H1 (cell line): ENCODE measurements at regions not wholly inside any gene's neighbourhood (a gene's known extent, or its start where the extent isn't known, plus 50 kb on each side); places are given as distances from the start of the nearest gene placed in this dataset.

Source experiments
- CTCF ChIA-PET: fragments of 300-600 bp; sonication (Branson Sonifier 250); formaldehyde crosslinking; loops from one replicate; lab custom pipeline; 2021; ENCODE audit not compliant: partially characterized antibody; lab: Charles Lee
- POLR2A ChIA-PET: fragments of 300-600 bp; sonication (Branson Sonifier 250); formaldehyde crosslinking; loops from one replicate; lab custom pipeline; 2021; ENCODE audit warnings: inconsistent platforms; ENCODE audit not compliant: partially characterized antibody; lab: Charles Lee
- DNase-seq, 2 experiments: peaks; one replicate each; pipeline versions ENCODE4 v3.0.0 to v3.0.0-alpha.2; 2010 to 2022; ENCODE audit warnings: low spot score in 2 of 2, low read depth in 1 of 2, mixed read lengths in 1 of 2
- FAIRE-seq: peaks from 2 replicates; lab custom pipeline; 2011; peaks lifted over from hg19 to GRCh38; lab: Jason Lieb, UNC
- H2AFZ ChIP-seq: 2 replicates; pipeline ENCODE4 v1.8.1; 2012; ENCODE audit warnings: low read length, inconsistent platforms
- H2AK5ac ChIP-seq: 2 replicates; pipeline ENCODE4 v1.6.1; 2013; ENCODE audit warnings: low read depth, low read length
- H2BK120ac ChIP-seq: replicated peaks from 2 replicates; pipeline ENCODE3; 2013; ENCODE audit warnings: low read depth, low read length, inconsistent platforms
- H2BK12ac ChIP-seq: 2 replicates; pipeline ENCODE4 v1.6.1; 2013; ENCODE audit warnings: low read depth, low read length
- H2BK15ac ChIP-seq: 2 replicates; pipeline ENCODE4 v1.6.1; 2013; ENCODE audit warnings: low read length
- H2BK20ac ChIP-seq: 2 replicates; pipeline ENCODE4 v1.6.1; 2013; ENCODE audit warnings: low read length
- H2BK5ac ChIP-seq: 2 replicates; pipeline ENCODE4 v1.6.1; 2013; ENCODE audit warnings: low read depth, low read length
- H3K14ac ChIP-seq: 2 replicates; pipeline ENCODE4 v1.6.1; 2013; ENCODE audit warnings: inconsistent platforms; ENCODE audit not compliant: insufficient read length
- H3K18ac ChIP-seq: 2 replicates; pipeline ENCODE4 v1.6.1; 2013; ENCODE audit warnings: low read length; ENCODE audit errors: extremely low read depth
- H3K23ac ChIP-seq: 2 replicates; pipeline ENCODE4 v1.6.1; 2013; ENCODE audit warnings: inconsistent platforms; ENCODE audit not compliant: insufficient read length
- H3K23me2 ChIP-seq: 2 replicates; pipeline ENCODE4 v1.6.1; 2013; ENCODE audit warnings: low read depth, low read length
- H3K27ac ChIP-seq: 2 replicates; pipeline ENCODE4 v1.6.1; 2011; ENCODE audit warnings: low read depth, low read length, inconsistent platforms
- H3K27me3 ChIP-seq, 4 experiments: replicated peaks in 1 of 4; 1 replicate in 1 of 4; 2 replicates in 3 of 4; pipeline versions ENCODE4 v1.6.1 to v1.8.1; 2011 to 2013; ENCODE audit warnings: low read length in 3 of 4, mild to moderate bottlenecking in 3 of 4, inconsistent platforms in 2 of 4, mixed read lengths in 2 of 4, moderate library complexity in 1 of 4; ENCODE audit not compliant: control insufficient read depth in 3 of 4, insufficient read depth in 3 of 4; ENCODE audit errors: extremely low read depth in 1 of 4
- H3K36me3 ChIP-seq, 4 experiments: 2 replicates each; pipeline versions ENCODE4 v1.6.1 to v1.8.1; 2011 to 2013; ENCODE audit warnings: mild to moderate bottlenecking in 4 of 4, low read length in 3 of 4, moderate library complexity in 2 of 4, control low read depth in 1 of 4, inconsistent platforms in 1 of 4; ENCODE audit not compliant: insufficient read depth in 4 of 4, control insufficient read depth in 2 of 4
- H3K4ac ChIP-seq: replicated peaks from 2 replicates; pipeline ENCODE3; 2013; ENCODE audit warnings: low read length, low read depth, mixed read lengths, inconsistent platforms; ENCODE audit not compliant: insufficient read length
- H3K4me1 ChIP-seq, 4 experiments: replicated peaks in 1 of 4; 1 replicate in 1 of 4; 2 replicates in 3 of 4; pipeline versions ENCODE4 v1.6.1 to v1.8.1; 2011 to 2013; ENCODE audit warnings: low read length in 3 of 4, inconsistent platforms in 2 of 4, mixed read lengths in 1 of 4; ENCODE audit not compliant: insufficient read depth in 4 of 4, control insufficient read depth in 3 of 4
- H3K4me2 ChIP-seq, 2 experiments: 2 replicates each; pipeline versions ENCODE4 v1.6.1 to v1.8.1; 2011 to 2013; ENCODE audit warnings: low read depth in 2 of 2, low read length in 2 of 2, control low read depth in 1 of 2, inconsistent platforms in 1 of 2, mild to moderate bottlenecking in 1 of 2; ENCODE audit not compliant: insufficient read depth in 1 of 2
- H3K4me3 ChIP-seq, 4 experiments: fragments of 200-600, 300-600 bp in 1 of 4; sonication (generic), shearing (Covaris generic), sonication (Bioruptor Twin) in 1 of 4; 2 replicates each; pipeline versions ENCODE4 v1.5.1 to v1.8.1; 2011 to 2016; ENCODE audit warnings: low read length in 4 of 4, low read depth in 3 of 4, control low read depth in 2 of 4, inconsistent platforms in 2 of 4, mild to moderate bottlenecking in 2 of 4, mixed read lengths in 1 of 4, moderate library complexity in 1 of 4; ENCODE audit not compliant: insufficient read depth in 2 of 4; ENCODE audit errors: extremely low read depth in 1 of 4
- H3K56ac ChIP-seq: replicated peaks from 2 replicates; pipeline ENCODE3; 2013; ENCODE audit warnings: low read depth, mild to moderate bottlenecking, mixed read lengths, low read length, inconsistent platforms; ENCODE audit not compliant: insufficient read length
- H3K79me1 ChIP-seq: 2 replicates; pipeline ENCODE4 v1.6.1; 2013; ENCODE audit warnings: low read depth, low read length, control low read depth
- H3K79me2 ChIP-seq, 2 experiments: 2 replicates each; pipeline versions ENCODE4 v1.6.1 to v1.8.1; 2012 to 2013; ENCODE audit warnings: low read length in 2 of 2, mild to moderate bottlenecking in 2 of 2, inconsistent platforms in 1 of 2; ENCODE audit not compliant: insufficient read depth in 2 of 2, control insufficient read depth in 1 of 2
- H3K9ac ChIP-seq, 4 experiments: replicated peaks in 1 of 4; 1 replicate in 1 of 4; 2 replicates in 3 of 4; pipeline versions ENCODE4 v1.6.1 to v1.8.1; 2011 to 2013; ENCODE audit warnings: low read depth in 3 of 4, low read length in 3 of 4, control low read depth in 2 of 4, mild to moderate bottlenecking in 2 of 4, moderate library complexity in 2 of 4, inconsistent platforms in 1 of 4; ENCODE audit errors: extremely low read depth in 1 of 4
- H3K9me3 ChIP-seq, 2 experiments: 2 replicates each; pipeline versions ENCODE4 v1.6.1 to v1.8.1; 2012 to 2013; ENCODE audit warnings: mild to moderate bottlenecking in 2 of 2, moderate library complexity in 2 of 2, control low read depth in 1 of 2, inconsistent platforms in 1 of 2, low read depth in 1 of 2, low read length in 1 of 2, mixed read lengths in 1 of 2; ENCODE audit not compliant: insufficient read depth in 2 of 2
- H4K20me1 ChIP-seq, 2 experiments: replicated peaks in 1 of 2; 2 replicates each; pipeline versions ENCODE3 to v1.8.1; 2011 to 2013; ENCODE audit warnings: inconsistent platforms in 2 of 2, low read length in 2 of 2, mild to moderate bottlenecking in 1 of 2; ENCODE audit not compliant: insufficient read depth in 2 of 2, control insufficient read depth in 1 of 2
- H4K5ac ChIP-seq: 2 replicates; pipeline ENCODE4 v1.6.1; 2013; ENCODE audit warnings: low read length, low read depth, mixed read lengths, inconsistent platforms; ENCODE audit not compliant: insufficient read length
- H4K8ac ChIP-seq: 2 replicates; pipeline ENCODE4 v1.8.0; 2013; ENCODE audit warnings: mild to moderate bottlenecking, moderate library complexity, low read length, inconsistent platforms; ENCODE audit not compliant: insufficient read depth; ENCODE audit errors: extremely low read depth
- H4K91ac ChIP-seq: replicated peaks from 2 replicates; pipeline ENCODE3; 2013; ENCODE audit warnings: low read length, mixed read lengths, inconsistent platforms; ENCODE audit not compliant: insufficient read length
- CBX8 ChIP-seq: fragments of 300-800, 300-1000 bp; sonication (generic); IDR thresholded peaks from 2 replicates; pipeline ENCODE4 v1.7.1; 2016; ENCODE audit warnings: low read depth, low read length, borderline replicate concordance
- CHD2 ChIP-seq: IDR thresholded peaks from 2 replicates; pipeline ENCODE4 v1.6.1; 2012; ENCODE audit warnings: low read length, improper control_type of control experiment
- FOSL1 ChIP-seq: IDR thresholded peaks from 2 replicates; pipeline ENCODE4 v1.6.1; 2011; ENCODE audit warnings: mild to moderate bottlenecking, low read depth, low read length, moderate library complexity; ENCODE audit not compliant: insufficient read depth
- GABPA ChIP-seq: IDR thresholded peaks from 2 replicates; pipeline ENCODE4 v1.6.1; 2011; ENCODE audit warnings: mild to moderate bottlenecking, low read length, moderate library complexity, borderline replicate concordance; ENCODE audit not compliant: insufficient read depth
- RFX5 ChIP-seq: IDR thresholded peaks from 2 replicates; pipeline ENCODE4 v1.6.1; 2011; ENCODE audit warnings: low read depth, low read length, improper control_type of control experiment, borderline replicate concordance
- SAP30 ChIP-seq: fragments of 300-600 bp; sonication (generic); IDR thresholded peaks from 2 replicates; pipeline ENCODE4 v1.7.1; 2012; ENCODE audit warnings: low read length, moderate library complexity, mild to moderate bottlenecking, inconsistent platforms; ENCODE audit not compliant: insufficient read depth, insufficient replicate concordance
- SP2 ChIP-seq: IDR thresholded peaks from 2 replicates; pipeline ENCODE4 v1.6.1; 2012; ENCODE audit warnings: mild to moderate bottlenecking, low read length, inconsistent platforms
- TEAD4 ChIP-seq: IDR thresholded peaks from 2 replicates; pipeline ENCODE4 v1.6.1; 2012; ENCODE audit warnings: low read depth, low read length, inconsistent platforms, mixed read lengths
- WGBS, 2 experiments: shearing (Covaris generic) in 1 of 2; methylation state at CpG; one replicate each; pipeline versions ENCODE4 v1.1.6 to v1.1.7; 2013 to 2015; ENCODE audit warnings: low lambda C conversion rate in 2 of 2, mixed read lengths in 2 of 2, inconsistent platforms in 1 of 2, low coverage in 1 of 2, missing lambda C conversion rate in 1 of 2; ENCODE audit not compliant: insufficient replicate concordance in 2 of 2, insufficient coverage in 1 of 2, insufficient read length in 1 of 2; ENCODE audit errors: extremely low coverage in 1 of 2, missing lambda C conversion rate in 1 of 2; 5-methylcytosine and 5-hydroxymethylcytosine counted together
- TF ChIP-seq, protein P1 (sequence below), 3 experiments: IDR thresholded peaks; 1 replicate in 2 of 3; 2 replicates in 1 of 3; pipeline versions ENCODE4 v1.5.1 to v1.6.1; 2011; ENCODE audit warnings: low read length in 3 of 3, mild to moderate bottlenecking in 3 of 3, inconsistent platforms in 2 of 3, low read depth in 1 of 3, moderate library complexity in 1 of 3; ENCODE audit not compliant: insufficient read depth in 1 of 3; ENCODE audit errors: control extremely low read depth in 1 of 3

DNA sequence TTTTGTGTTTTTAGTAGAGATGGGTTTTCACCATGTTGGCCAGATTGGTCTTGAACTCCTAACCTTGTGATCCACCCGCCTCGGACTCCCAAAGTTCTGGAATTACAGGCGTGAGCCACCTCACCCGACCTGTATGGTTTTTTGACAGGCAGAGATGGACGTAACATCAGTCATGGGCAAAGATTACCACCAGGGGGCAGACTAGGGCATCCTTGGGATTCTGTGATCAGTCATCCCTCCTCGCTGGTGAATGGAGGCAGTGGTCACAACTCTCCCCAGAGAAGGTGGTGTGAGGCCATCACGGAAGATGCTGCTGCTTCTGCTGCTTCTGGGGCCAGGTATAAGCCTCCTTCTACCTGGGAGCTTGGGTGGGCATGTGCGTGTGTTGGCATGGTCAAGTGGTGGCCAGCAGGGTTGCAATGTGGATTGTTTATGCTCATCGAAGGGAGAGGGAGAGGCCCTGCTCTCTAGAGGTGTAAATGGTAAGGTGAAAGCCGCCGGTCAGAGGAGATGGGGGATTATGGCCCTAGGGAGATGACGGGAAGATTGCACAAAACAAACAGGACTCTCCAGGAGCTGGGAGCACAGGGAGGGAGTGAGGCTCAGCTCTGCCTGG is 122.7 kb upstream of the PRSS1 start:
- Histone ChIP-seq H3K27me3 (no peaks in the 10 kb centered on the region; a peak in 1 of 7 replicates), H4K20me1 (no peaks in the 10 kb centered on the region), H3K14ac (no peak overlapping the region), H3K27ac (no peak overlapping the region), H3K79me1 (no peaks in the 10 kb centered on the region), H4K8ac (no peak overlapping the region), H3K23me2 (no peaks in the 10 kb centered on the region; the same call in 1 of the 2 replicates), H3K79me2 (no peaks in the 10 kb centered on the region), H3K9me3 (no peaks in the 10 kb centered on the region), H3K4ac (no peak overlapping the region), H4K5ac (no peak overlapping the region), H2BK120ac (no peak overlapping the region), H3K18ac (no peak overlapping the region), H3K9ac (no peak overlapping the region), H2BK5ac (no peak overlapping the region), H2BK12ac (no peak overlapping the region), H2AFZ (peak overlapping the region; percentile 94; the same call in 1 of the 2 replicates), H3K4me3 (no peak overlapping the region), H3K23ac (no peak overlapping the region), H2AK5ac (no peak overlapping the region), H3K4me2 (no peak overlapping the region; a peak in 1 of 4 replicates), H2BK15ac (no peak overlapping the region), H2BK20ac (0 out of 2 replicates have a peak overlapping the region, but pooled peaks have one; percentile 50), H3K56ac (no peak overlapping the region), H4K91ac (no peak overlapping the region), H3K4me1 (peaks cover 0 to 3% (median 0%) of the 10 kb centered on the region in 4 experiments; a peak in 1 of 7 replicates), H3K36me3 (no peaks in the 10 kb centered on the region)
- CTCF ChIA-PET, result interaction anchor here (0.6 to 14.3 kb wide), 37 partner anchors 11 to 589 kb away, joined by 3 to 381 read pairs (median 4); no protein-coding TSS in a partner anchor
- FAIRE-seq, result peak; percentile 19
- WGBS, 2 experiments, result 69% methylated on average over 11 of the region's 12 CpGs; no CpG with 5 or more reads in 1 of the 2 experiments
- POLR2A ChIA-PET, result interaction anchor here (1.4 kb wide), 1 partner anchor 169 kb away, joined by 3 read pairs; no protein-coding TSS in a partner anchor
- DNase-seq, result peak in 1 of 2 experiments; percentile 94
- no peak for TF ChIP-seq GABPA
- TF ChIP-seq FOSL1, result no peak
- no peak for TF ChIP-seq SAP30
- no peak for TF ChIP-seq TEAD4
- no peak for TF ChIP-seq RFX5
- TF ChIP-seq CHD2, result no peak
- no peak for TF ChIP-seq CBX8
- TF ChIP-seq, protein P1, sequence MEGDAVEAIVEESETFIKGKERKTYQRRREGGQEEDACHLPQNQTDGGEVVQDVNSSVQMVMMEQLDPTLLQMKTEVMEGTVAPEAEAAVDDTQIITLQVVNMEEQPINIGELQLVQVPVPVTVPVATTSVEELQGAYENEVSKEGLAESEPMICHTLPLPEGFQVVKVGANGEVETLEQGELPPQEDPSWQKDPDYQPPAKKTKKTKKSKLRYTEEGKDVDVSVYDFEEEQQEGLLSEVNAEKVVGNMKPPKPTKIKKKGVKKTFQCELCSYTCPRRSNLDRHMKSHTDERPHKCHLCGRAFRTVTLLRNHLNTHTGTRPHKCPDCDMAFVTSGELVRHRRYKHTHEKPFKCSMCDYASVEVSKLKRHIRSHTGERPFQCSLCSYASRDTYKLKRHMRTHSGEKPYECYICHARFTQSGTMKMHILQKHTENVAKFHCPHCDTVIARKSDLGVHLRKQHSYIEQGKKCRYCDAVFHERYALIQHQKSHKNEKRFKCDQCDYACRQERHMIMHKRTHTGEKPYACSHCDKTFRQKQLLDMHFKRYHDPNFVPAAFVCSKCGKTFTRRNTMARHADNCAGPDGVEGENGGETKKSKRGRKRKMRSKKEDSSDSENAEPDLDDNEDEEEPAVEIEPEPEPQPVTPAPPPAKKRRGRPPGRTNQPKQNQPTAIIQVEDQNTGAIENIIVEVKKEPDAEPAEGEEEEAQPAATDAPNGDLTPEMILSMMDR (IDR thresholded peaks at IDR 0.05; ENCODE audit: control extremely low read depth in 1 of 3, insufficient read depth in 1 of 3, low read depth in 1 of 3, low read length in 3 of 3), result peak; percentile 60 to 85 (median 79)
- TF ChIP-seq SP2, result no peak
